Endometrium (tissue), 2 donors: ENCODE measurements at regions not wholly inside any gene's neighbourhood (a gene's known extent, or its start where the extent isn't known, plus 50 kb on each side); places are given as distances from the start of the nearest gene placed in this dataset.
"Not testable (repeated sequence)": the region's sequence is repeated elsewhere in the genome, so short reads cannot be mapped to it uniquely, and the experiment has no call there.

Experiments
- FAIRE-seq: peaks from 2 replicates; lab custom pipeline; 2012; peaks lifted over from hg19 to GRCh38; lab: Jason Lieb, UNC
- donor health status: control.
- donor health status: control.

DNA sequence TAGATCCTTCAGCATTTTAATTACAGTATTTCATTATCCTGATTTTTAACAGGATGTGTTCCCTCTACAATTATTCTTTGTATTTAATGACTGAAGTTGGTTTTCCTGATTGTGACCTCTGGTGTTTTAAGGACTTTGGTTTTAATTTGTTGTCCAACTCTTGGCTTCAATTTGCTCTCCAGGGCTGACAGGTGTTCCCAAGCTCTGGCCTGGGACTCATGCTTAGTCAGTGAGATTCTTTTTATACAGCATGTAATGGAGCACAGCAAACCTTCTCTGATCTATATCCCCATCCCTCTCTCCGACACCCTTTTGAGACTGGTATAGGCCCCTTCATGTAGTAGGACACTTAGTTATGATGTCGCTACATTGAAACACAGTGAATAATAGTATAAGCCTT lies 896.3 kb downstream of the TSN start:
- no peak for FAIRE-seq

- no peak for FAIRE-seq
Observed at GRCh38 chr2:122652670-122653069, 897.2 kb downstream of the TSN start.

GRCh38 chr2:122656403-122656802 lies 901.0 kb downstream of the TSN start:
- no peak for FAIRE-seq

- no peak for FAIRE-seq
Observed at GRCh38 chr2:122660786-122661634, 905.6 kb downstream of the TSN start.

- no peak for FAIRE-seq
Observed at GRCh38 chr2:122663620-122664019, 908.2 kb downstream of the TSN start.

DNA sequence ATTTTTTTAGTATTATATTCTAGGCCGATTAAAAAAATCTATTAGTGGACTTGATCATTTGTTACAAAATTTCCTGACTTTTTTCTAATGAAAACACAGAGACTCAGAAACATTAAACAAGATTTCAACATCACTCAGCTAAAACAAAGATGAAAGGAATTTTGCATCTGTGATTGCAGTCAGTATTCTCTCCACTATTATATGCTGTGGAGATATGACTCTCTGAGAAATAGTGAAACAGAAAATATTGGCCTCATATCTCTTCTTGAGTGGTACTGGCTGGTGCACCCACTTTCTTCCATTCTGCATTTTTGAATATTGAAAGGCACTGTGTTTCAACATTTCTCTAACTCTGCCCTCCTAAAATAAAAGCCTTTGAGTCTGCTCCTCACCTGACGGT lies 914.2 kb downstream of the TSN start:
- FAIRE-seq: no peak

DNA sequence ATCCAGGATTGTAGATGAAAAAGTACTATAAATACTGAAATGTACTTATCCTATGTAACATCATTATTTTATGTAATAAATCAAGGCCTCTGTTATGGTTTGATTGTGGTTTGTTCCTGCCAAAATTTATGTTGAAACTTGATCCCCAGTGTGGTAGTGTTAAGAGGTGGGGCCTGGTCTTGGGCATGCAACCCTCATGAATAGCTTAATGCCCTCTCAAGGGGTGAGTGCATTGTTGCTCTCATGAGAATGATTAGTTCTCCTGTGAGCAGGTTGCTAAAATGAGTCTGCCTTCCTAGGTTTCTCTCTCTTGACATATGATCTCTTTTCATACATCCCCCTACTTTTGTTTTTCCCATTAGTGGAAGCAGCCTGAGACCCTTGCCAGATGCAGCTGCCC lies 915.4 kb downstream of the TSN start:
- no peak for FAIRE-seq

DNA sequence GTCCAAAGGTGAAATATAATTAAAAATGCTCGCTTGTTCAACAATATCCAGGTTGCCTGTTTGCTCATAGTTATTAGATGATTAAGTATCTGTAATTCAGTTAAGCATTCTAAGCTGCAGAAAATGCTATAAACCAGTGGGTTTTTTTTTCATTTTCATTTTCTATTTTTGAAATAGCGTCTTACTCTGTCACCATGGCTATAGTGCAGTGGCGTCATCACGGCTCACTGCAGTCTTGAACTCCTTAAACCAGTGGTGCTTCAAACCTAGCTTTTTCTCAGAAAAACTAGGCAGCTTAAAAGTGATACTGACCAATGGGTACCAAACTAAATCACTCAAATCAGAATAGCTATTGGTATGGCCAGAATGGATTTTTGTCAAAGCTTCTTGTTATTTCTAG lies 925.2 kb downstream of the TSN start:
- FAIRE-seq: no peak

DNA sequence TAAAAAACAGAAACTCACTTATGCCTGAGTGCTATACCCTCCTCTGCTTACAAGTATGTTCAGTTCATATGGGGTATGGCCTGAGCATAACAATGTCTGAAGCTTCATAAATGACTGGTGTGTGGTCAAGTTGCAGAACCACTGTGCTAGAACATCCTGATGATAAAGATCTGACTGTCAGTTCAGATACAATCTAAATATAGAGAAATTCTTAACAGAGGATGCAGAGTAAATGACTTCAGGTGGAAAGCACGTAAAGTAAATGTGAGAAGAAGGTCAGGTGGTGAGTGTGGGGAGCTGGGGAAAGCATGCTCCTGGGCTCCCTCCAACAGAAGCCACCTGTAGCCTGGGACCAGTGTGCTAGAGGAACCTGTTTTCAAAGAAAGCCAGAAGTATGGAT lies 926.2 kb downstream of the TSN start:
- no peak for FAIRE-seq

DNA sequence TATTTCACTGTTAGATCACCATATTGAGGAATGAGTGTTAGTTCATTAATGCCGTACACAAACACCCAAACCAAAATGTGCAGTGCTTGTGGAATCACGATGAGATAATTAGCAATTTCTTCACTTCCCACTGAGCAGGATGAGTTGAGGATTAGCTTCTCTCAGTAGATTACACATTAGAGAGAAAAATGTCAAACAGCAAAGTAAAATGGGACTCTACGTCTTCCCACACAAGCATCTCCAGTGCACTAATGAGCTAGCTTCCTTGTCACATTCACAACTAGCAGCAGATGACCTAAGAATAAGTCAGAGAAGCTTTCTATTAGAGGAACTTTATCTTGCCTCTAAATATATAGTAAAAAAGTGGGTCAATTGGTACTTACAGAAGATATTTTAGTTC lies 926.9 kb downstream of the TSN start:
- no peak for FAIRE-seq

DNA sequence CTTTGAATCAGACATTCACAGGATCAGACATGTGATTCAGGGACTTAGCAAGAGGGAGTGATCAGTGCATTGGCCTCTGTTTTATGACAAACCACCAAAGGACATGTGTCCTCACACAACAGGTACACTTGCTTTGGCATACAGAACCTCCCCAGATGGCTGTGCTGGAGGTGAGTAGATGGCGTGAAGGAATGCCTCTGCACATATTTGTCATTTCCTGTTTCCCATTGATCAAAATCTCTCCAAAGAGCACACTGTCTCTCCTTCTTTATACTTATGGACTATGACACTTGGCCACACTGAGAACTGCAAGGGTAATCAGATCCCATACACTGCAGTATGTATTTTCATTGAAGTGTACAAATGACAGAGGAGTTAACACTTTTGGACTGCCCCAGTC lies 927.6 kb downstream of the TSN start:
- FAIRE-seq: no peak

- FAIRE-seq: no peak
Observed at GRCh38 chr2:122692400-122693083, 937.1 kb downstream of the TSN start.

DNA sequence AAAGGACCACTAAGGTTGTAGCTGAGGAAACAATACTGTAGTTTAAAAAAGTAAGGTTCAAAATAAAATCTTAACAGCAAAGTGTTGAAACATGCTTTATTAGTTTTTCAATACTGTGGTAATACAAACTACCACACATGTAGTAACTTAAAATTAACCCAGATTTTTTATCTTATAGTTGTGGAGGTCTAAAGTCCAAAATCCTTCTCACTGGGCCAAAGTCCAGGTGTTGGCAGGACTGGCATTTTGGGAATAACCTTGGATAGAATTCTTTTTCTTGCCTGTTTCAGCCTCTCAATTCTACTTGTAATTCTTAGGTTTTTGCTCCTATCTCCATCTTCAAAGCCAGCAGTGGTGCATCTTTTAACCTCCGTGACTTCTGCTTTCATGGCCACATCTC lies 942.0 kb downstream of the TSN start:
- FAIRE-seq: no peak

DNA sequence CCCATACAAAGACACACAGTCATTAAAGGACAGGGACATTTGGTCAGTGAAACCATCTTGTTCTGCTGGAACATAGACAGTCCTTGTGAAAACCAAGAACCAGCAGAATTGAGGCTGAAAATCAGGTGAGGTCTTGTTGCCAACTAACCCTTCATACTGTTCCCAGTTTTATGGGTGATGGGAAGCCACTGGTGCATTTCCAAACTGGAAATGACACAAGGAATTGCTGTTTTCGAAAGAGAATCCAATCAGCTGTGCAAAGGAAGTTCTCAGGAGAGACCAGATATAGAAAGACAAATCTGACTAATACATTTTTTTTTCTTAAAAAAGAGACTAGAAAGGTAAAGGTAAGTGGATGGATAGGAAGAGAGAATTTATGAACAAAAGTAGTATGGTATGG lies 948.2 kb downstream of the TSN start:
- no peak for FAIRE-seq

DNA sequence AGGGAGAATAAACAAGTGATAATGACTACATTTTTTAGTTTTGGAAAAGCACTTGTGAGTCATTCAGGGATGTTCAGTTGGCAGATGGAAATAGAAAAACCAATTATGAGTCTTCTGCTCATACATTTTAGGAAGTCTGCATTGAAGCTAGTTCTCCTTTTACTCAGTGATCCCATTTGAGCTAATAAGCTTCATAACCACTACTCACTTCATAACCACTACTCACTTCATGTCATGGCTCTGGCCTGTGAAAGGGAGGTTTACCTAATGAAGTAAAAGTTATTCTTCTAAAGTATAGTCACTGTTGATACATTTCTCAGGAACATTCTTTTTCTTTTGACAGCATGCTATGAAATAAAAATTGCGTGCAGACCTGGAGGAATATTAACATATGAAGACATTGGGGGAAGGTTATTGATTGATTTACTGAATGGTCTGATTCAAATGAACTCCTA lies 948.7 kb downstream of the TSN start:
- no peak for FAIRE-seq

DNA sequence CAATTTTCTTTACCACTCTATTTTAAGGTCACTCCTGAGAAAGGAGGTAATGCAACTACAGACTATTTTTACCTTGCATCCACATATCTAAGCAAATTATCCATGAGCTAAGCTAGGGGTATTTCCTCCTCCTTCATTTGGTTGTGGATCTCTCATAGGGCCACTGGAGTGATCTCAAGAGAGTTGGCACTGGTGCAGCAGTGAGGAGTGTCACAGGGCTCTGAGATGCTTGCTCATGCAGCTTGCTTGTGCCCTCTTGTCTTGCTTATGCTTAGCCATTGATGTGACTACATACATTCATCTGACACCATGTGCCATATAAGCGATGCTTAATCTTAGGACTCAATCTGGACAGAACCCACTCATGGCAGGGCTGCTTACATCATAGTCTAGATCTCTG lies 950.3 kb downstream of the TSN start:
- FAIRE-seq: no peak

- FAIRE-seq: no peak
Observed at GRCh38 chr2:122706757-122707223, 951.3 kb downstream of the TSN start.

GRCh38 chr2:122707224-122707824 lies 951.9 kb downstream of the TSN start:
- no peak for FAIRE-seq

DNA sequence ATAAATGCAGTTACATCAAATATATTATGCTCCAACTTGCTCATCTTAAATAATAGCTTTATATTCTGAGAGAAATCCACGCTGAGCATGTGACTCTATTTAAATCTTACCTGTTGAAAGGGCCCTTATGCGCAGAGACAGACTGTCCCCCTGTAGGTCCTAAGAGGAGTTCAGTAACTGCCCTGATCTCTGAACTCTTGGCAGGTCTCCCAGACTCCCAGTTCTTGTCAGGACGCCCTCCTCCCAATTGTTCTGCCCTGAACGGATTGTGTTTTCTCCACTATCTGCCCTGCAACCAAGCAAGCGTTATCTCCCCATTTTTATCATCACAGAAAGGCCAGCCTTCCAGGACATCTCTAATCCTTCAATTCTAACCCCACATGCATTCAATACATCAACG lies 954.6 kb downstream of the TSN start:
- FAIRE-seq: no peak

GRCh38 chr2:122713800-122714199 lies 958.3 kb downstream of the TSN start:
- FAIRE-seq: no peak

- not testable (repeated sequence) for FAIRE-seq
Observed at GRCh38 chr2:122720822-122721221, 965.4 kb downstream of the TSN start.

DNA sequence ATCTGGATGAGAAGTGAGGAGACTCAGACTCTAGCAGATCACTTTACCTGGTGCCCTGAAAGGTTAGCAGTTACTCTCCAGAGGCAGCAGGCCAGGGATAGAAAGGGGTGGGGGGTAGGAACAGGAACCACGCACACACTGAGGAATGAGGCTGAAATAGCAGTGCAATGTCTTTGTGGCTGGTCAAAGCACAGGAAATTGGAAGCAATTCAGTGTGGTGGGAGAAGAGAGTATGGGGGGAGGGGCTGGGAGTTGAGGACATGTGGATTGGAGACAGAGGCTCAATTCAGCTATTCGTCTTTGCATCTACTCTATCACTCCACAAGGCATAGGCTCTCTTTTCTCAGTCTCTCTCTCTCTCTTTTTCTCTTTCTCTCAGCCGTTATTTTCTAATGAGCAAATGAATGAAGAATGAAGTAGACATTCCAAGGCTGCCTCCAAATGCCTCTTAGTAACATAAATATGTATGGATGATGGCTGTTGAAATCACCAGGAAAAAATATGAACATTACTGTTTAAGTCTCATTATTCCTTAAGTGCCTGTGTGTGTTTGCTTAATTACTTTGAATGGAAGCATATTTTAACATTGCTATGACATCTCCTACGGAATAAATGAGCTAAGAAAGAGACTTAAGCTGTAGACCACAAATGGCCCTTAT lies 979.4 kb downstream of the TSN start:
- FAIRE-seq: no peak

GRCh38 chr2:122736279-122736678 lies 980.8 kb downstream of the TSN start:
- FAIRE-seq: no peak
